ENCODE measurements at regions not wholly inside any gene's neighbourhood (a gene's known extent, or its start where the extent isn't known, plus 50 kb on each side); places are given as distances from the start of the nearest gene placed in this dataset.

- TF ChIP-seq EZH2 (IDR thresholded peaks at IDR 0.05; ENCODE audit: borderline replicate concordance, low read depth, low read length, poor library complexity, severe bottlenecking) (no peak), CTCF (conservative IDR thresholded peaks at IDR 0.05; ENCODE audit: low read depth, low read length) (no peak)
Measured at GRCh38 chr7:119724041-119724792, 548.8 kb upstream of the KCND2 start.

Data from A673 (cell line).